ENCODE measurements at regions not wholly inside any gene's neighbourhood (a gene's known extent, or its start where the extent isn't known, plus 50 kb on each side); places are given as distances from the start of the nearest gene placed in this dataset.
"Not testable (repeated sequence)": the region's sequence is repeated elsewhere in the genome, so short reads cannot be mapped to it uniquely, and the experiment has no call there.

DNA sequence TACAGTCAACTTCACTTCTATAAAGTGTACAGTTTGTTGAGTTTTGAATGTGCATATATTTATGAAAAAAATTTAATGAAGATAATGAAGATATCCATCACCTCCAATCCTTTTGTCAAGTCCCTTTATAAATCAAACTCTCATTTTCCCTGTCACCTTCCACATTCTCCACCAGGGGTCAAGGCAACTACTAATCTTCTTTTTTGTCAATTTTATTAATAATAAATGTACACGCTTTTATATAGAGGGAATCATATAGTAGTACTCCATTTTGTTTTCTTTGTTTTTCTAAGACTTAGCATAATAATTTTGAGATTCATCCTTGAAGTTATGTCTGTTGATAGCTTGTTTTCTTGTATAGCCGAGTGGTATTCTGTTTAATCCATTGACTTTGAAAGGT, 1594.2 kb upstream of the PRMT6 start:
- DNase-seq, result no peak

DNA sequence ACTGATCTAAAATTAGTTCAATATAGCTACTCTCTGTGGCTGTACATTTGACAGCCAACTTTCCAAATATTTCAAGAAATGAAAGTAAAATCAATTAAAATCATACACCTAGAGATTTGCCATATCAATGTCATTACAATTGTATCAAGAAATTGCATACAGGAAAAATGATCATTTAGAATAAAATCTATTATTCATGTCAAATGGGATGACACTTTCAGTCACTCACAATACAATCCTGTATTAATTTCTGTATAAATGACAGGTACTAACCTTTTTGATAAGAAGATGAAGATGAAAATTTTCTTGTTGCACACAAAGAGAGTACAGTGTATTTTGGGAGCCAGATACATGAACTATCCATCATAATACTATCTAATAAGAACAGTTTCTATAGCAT, 1588.9 kb upstream of the PRMT6 start:
- no peak for DNase-seq

DNA sequence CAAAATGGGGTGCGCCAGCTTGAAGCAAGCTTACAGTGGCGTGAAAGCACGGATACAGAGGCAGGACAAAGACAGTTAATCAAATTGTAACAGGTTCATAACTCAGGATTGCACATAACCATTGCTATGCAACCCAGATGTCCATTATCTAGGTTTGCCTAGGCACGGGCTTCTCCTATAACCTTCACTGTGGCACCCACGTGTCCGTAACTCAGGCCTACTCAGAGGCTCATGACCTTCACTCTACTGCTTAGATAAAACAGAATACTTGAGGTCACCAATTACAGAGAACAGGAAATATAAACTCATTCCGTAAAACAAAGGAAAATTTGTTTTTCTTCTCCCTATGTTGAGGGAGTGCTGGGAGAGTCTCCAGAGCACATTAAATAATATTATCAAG, 1585.9 kb upstream of the PRMT6 start:
- not testable (repeated sequence) for DNase-seq

DNA sequence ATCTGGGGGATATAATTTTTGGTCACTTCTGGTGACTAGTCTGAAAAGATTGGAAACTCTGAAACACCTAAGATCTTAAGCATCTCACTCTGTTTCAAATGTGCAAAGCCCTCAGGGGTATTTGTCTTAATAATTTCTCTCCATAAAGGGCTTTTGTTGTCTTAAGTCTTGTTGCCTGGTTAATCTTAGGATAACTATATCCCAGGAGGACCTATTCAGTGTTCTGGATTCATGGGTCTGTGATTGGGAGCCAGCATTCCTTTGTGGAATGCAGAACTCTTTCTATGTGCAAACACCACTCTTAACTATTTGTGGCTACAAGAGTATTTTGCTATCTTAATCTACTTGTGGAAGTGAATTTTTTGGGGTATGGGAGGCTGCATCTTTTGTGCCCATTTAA, 1573.0 kb upstream of the PRMT6 start:
- DNase-seq, result no peak

DNA sequence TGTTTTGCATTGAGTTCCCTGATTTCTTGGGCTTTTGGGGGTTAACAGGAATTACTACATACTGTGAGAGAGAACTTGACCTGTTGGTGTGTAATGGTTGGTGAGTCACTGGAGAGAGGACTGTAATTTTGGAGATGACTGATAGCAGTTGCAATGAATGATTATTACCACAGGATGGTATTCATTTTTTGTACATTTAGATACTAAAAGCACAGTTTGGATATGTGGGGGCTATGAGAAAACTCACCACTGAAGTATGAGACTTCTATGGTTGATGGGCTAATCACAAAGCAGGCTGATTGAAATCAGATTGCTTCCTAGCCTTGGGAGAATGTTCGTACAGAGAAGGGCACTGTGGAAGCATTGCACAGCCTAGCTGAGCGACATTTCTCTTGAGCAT, 1571.3 kb upstream of the PRMT6 start:
- DNase-seq, result no peak

DNA sequence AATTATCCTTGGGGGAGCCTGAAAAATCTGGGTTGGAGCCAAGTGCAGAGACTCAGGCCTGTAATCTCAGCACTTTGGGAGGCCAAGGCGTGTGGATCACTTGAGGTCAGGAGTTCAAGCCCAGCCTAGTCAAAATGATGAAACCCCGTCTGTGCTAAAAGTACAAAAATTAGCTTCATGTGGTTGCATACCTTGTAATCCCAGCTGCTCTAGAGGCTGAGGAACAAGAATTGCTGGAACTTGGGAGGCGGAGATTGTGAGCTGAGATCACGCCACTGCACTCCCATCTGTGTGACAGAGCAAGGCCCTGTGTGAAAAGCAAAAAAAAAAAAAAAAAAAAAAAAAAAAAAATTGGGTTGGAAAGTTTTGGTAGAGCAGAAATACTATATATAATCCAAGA, 1563.6 kb upstream of the PRMT6 start:
- no peak for DNase-seq

DNA sequence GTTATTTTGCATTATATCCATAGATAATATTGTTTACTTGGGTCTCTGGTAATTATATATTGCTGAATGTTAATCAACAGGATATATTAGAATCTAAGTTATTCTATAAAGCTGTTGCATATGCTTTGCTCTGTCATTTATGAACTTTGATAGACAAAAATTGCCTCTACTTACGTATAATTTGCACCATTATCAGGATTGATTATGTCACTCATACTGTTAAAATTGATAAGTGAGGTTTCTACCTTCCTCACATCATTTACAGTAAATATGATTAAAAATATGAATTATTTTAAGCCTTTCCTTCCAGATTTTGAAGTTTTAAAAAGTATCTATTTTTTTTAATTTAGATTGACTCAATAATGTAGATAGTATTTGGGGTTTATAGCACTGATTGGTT, 1540.4 kb upstream of the PRMT6 start:
- DNase-seq, result no peak

DNA sequence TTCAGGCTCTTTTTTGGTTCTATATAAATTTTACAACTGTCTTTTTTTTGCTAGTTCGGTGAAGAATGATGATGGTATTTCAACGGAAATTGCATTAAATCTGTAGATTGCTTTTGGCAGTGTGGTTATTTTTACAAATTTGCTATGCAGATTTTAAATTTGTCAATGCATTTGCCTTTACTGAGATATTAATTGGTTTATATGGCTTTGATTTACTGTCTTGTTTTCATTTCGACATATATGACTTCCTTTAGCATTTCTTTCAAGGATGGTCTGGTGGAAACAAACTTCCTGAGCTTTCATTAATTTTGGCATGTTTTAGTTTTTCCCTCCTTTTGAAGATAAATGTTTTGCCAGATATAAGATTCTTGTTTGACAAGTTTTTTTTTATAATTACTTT, 1522.5 kb upstream of the PRMT6 start:
- no peak for DNase-seq

DNA sequence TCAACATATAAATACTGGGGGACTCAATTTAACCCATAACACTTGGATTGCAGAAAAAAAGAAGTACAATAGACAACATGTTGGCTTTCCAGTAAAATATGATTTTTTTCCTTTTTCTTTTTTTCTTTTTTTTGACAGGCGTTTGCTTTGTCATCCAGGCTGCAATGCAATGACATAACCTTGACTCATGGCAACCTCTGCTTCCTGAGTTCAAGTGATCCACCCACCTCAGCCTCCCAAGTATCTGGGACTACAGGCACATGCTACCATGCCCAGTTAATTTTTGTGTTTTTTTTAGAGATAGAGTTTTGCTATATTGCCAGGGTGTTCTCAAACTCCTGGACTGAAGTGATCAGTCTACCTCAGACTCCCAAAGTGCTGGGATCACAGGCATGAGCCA, 1512.0 kb upstream of the PRMT6 start:
- no peak for DNase-seq

DNA sequence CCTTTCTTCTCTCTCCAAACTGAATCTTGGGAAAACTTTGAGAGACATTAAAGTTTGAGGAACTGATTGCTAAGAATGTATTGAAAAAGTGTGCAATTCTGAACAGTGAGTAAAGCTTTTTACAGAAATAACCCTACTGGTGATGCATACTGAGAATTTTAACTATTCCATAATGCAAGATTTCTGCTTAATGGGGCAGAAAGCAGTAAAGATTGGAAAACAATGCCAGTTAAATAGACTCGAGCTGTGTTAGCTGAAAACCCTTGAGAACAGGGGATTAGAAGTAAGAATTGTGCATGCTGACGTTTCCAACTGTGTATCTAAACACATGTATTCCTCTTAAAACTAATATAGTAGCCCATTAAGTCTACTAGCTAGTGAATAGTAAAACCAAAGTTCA, 1500.2 kb upstream of the PRMT6 start:
- DNase-seq, result no peak

DNA sequence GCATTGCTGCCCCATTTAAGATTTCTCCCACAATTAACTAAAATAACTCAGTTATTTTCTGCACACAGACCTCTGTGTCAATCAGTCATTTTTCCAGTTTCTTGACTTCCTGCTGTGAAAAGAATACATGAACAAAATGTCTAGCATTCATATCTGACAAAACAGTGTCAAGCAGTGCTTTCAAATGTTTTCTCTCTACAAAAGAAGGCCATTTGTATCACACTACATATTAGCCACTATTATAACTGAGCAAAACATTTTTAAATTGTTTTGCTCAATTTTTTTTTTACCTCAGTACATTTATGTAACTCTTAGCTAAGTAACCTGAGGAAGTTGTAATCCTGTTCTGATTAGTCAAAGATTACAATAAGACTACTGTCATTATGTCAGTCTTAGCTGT, 1498.5 kb upstream of the PRMT6 start:
- no peak for DNase-seq

DNA sequence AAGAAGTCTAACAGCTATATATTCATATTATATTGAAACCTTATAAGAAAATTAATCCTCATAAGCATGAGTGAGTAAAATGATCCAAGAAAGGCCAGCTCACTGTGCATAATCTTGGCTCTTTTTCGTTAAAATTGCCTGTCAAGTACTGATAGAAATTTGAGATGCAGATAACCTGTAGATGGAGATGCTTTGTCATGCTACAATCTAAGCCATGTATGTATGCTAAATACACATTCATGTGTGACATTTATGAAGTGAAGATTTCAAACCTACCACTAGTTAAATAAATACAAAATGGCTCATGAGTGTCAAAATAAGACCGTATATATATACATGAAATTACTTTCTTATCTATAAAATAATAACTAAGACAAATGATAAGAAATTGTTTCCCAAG, 1491.5 kb upstream of the PRMT6 start:
- DNase-seq, result no peak

DNA sequence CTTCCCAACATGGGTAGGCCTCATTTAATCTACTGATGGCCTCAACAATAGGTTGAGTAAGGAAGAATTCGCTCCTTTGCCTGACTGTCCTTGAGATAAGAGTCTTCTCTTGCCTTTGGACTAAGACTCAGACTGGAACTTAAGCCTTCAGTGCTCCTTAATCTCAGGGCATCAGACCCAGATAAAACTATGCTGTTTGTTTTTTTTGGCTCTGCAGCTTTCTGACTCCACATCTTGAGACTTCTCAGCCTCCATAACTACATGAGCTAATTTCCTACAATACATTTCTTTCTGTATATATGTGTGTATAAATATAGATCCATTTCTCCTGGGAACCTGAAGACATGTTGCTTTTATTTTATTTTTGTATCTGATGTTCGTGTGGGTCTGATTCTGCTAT, 1470.7 kb upstream of the PRMT6 start:
- DNase-seq, result no peak

DNA sequence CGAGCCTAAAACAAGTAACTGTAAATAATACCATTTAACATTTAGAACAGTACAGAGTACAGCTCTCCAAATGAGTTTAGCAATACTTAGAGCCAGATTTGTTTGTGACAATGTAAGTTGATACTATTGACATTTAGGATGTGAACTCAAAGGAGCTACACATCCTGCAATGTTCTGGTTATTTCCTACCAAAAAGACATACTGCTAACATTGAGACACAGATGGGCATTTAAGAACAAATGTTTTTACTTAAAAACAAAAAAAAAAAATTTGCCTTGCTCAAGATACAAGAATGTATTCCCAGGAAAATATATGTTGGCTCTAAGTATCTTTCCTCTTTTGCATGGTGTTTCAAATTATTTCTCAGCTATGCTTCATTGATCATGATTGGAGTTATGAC, 1464.8 kb upstream of the PRMT6 start:
- no peak for DNase-seq

DNA sequence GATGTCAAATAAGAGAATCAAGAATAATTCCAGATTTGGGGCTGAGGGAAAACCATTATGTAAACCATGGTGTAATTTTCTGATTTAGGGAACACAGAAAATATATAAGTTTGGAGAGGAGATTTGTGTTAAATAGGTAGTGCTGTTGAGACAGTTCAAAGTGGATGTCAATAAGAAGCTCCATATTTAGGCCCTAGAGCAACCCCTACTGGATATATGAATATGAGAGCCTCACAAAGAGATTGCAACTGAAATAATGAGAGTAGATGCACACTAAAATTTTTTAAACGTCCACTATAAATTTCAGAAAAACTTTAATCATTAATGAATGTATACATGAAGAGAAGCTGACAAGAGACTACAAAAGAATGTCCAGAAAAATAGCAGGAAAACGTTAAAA, 1447.8 kb upstream of the PRMT6 start:
- no peak for DNase-seq

DNA sequence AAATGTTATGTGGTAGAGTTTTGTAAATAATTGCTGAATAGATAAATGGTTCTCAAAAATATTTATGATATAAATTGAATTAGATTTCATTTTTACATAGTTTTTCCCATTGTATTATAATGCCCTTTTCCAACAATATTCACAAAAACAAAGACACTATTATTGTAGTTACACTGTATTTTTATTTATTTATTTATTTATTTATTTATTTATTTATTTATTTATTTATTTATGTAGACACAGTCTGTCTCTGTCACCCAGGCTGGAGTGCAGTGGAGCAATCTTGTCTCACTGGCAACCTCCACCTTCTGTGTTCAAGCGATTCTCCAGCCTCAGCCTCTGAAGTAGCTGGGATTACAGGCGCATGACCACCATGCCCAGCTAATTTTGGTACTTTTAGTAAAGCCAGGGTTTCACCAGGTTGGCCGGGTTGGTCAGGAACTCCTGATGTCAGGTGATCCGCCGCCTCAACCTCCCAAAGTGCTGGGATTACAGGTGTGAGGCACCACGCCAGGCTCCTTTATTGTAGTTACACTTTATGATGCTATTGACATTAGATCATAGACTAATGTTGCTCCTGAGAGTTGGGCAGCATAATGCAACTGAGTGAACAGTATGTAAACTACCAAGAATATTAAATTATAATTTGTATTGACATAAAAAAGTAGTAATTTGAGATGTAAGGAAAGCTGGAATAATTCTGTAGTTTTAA, 1430.0 kb upstream of the PRMT6 start:
- DNase-seq, result no peak

DNA sequence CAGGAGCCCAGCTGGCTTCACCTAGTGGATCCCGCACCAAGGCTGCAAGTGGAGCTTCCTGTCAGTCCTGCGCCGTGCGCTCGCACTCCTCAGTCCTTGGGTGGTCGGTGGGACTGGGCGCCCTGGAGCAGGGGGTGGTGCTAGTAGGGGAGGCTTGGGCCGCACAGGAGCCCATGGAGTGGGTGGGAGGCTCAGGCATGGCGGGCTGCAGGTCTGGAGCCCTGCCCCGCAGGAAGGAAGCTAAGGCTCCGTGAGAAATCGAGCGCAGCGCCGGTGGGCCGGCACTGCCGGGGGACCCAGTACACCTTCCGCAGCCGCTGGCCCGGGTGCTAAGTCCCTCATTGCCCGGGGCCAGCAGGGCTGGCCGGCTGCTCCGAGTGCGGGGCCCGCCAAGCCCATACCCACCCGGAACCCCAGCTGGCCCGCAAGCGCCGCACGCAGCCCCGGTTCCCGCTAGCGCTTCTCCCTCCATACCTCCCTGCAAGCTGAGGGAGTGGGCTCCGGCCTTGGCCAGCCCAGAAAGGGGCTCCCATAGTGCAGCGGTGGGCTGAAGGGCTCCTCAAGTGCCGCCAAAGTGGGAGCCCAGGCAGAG, 1425.2 kb upstream of the PRMT6 start:
- not testable (repeated sequence) for DNase-seq

DNA sequence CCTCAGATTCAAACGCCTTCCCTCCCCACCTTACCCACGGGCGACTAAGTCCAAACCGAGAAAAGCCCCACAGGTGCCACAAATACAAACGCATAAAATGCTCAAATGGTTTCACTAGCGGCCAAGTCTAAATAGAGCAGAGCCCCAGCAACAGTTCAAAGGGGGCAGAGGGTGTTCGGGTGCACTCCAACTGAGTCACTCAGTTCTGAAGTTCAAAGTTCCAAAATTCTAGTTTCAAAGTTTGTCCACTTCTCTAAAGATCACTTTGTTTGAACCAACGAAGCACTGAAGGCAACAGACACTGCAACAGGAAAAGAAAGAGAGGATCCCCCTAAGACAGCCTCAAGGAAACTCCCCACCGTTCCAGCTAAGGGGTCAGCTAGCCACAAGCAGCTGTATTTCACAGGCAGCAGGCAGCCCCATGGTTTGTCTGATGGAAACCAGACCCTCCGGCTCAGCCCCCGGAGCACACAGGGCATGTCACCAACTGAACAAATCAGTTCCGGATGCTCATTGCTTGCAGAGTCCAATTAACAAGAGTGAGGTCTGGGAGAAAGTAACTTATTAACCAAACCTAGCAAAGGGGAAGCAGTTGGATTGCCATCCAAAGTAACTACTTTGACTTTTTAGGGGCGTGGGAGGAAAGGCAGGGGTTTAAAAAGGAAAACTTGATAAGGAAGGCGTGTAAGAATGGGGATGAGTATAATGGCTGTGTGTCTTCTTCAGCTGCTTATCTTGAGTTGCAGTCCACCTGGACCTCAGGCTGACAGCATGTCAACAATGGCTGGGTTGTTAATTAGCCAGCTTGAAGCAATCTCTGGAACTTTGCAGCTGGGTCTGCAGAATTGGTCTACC, 1423.9 kb upstream of the PRMT6 start:
- no peak for DNase-seq

DNA sequence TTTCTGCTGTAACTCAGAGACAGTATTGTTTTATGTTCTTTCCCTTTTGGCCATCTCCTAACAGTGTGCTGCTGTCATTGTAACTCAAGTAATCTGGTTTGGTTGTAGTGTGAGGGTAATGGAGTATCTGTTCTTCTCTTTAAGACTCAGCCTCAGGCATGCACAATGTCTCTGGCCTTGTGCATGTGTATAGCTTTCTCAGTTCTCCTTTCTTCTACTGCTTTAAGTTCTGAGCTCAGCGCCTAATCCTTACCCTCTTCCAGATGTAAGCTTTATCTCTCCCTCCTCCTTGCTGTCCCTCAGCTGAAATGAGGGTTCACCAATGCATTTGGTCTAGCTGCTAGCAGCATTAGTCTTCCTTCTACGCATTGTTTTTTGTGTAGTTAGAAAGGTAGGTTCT, 1420.4 kb upstream of the PRMT6 start:
- DNase-seq, result no peak

DNA sequence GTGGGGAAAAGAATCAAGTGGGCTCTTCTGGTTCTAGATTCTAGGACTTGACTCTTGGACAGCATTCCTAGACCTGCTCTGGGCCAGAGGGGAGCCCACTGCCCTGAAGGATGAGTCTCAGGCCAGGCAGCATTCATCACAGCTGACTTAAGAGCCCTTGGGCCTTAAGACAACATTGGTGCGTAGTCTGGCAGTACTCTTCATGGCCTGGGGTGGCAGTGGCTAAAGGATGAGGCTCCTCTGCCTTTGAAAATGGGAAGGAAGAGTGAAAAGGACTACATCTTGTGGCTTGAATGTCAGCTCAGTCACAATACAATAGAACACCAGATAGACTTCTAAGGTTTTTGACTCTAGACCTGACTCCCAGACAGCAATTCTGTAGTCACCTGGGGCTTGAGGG, 1415.1 kb upstream of the PRMT6 start:
- no peak for DNase-seq

DNA sequence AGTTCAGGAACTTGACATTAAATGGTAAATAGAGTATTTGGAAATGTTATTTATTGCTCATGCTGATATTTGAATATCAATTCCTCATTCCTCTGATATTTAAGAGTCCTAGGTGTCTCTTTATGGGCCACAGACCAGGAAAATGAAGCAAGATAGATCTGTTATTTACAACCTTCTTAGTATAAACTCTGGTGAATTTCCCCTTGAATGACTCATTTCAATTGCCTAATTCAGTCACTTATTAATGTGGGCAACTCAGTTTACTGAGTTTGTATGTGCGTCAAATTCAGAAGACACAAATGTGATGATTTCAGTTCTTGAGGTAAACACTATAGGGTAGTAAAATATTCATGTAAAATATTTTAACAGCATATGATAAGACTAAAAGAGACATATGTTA, 1404.4 kb upstream of the PRMT6 start:
- no peak for DNase-seq

DNA sequence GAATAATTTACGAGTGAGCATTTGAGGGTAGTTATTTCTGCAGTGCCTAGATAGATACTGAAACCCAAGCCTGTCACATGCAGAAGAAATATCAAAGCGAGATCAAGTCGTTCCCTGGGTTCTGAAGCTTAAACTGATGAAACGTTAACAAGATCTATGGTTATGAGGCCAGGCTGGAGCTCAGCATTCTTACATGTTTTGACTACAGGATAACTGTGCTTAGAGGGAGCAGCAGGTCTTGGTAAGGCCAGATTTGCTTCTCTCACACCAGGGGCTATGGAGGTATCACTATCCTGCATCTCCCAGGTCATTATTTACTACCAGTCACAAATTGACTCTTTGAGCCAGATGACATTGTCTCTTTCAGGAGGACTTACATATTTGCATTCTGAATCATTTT, 1401.4 kb upstream of the PRMT6 start:
- DNase-seq, result no peak

DNA sequence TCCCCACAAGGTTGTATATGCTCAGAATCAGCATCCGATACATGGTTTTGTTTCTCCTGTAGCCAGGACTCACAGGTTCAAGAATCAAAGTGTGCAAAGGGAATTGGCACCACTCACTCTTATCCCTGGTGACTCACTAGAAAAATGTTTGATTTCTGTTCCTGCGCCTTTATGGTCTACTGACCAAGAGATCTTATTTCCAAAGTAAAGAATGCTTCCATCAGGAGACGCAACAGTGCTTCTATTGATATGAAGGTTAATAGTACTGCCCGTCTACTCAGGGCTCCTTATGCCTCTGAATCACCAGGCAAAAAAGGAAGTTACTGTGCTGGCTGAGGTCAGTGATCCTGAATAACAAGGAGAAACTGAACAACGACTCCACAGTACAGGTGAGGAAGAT, 1392.0 kb upstream of the PRMT6 start:
- no peak for DNase-seq

DNA sequence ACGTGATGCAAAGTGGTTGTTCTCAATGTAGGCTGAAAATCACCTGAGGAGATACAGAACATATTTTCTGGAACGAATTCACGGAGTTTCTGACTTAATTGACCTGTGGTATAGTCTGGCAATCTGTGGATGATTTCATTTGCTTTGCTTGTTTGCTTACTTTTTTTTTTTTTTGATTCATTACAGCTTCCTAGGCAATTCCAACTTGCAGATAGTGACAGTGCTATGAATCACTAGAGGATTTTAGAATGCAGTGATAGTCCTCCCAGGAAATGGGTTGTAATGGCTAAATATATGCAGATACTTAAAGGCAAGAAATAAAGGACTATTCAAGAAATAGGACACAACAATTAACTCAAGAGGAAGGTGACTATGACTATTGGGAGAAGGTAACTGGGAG, 1378.1 kb upstream of the PRMT6 start:
- DNase-seq, result no peak

Data from DMS 273 treated with DMSO at 0.1 percent for 48 hours (cell line).